ENCODE measurements at regions not wholly inside any gene's neighbourhood (a gene's known extent, or its start where the extent isn't known, plus 50 kb on each side); places are given as distances from the start of the nearest gene placed in this dataset.

DNA sequence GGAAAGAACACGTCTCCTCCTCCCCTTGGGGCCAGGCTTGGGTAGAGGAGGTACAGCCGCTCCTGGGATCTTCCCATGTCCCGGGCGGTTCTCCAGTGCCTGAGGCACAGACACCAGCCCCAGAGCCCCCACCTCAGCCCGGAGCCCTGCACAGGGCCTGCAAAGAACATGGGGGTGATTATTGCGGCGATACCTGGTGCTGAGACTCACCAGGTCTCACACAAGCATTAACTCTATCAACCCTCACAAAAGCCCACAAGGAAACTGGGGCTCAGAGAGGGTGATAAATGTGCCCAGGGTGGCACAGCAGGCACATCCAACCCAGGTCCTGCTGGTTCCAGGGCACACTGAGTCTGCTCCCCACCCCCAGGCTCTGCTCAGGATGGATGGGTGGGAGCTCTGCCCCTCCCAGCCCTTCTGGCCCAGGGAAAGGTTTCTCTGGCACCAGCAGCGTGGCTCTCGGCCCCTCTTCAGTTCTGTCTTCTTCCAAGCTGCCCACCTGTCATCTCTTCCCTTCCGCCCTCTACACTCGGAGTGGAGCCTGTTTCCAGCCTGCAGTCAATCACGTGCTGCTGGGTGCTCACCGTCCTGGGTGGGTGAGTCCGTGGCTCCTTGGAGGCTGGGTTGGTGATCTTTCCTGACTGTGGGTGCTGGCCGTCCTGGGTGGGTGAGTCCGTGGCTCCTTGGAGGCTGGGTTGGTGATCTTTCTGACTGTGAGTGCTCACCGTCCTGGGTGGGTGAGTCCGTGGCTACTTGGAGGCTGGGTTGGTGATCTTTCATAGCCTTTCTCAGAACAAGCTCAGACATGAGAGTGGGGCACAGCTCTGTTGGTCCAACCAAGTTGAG lies 53.6 kb upstream of the AJAP1 start:
- Mint-ChIP-seq H3K4me1 (no peaks in the 10 kb centered on the region), H3K27ac (no peak overlapping the region), H3K4me3 (no peak overlapping the region), H3K36me3 (no peaks in the 10 kb centered on the region), H3K9me3 (no peaks in the 10 kb centered on the region), H3K27me3 (no peaks in the 10 kb centered on the region)
- DNase-seq (no peak), ATAC-seq (ENCODE audit: low read depth) (no peak)
- POLR2A ChIA-PET = no interaction called here

DNA sequence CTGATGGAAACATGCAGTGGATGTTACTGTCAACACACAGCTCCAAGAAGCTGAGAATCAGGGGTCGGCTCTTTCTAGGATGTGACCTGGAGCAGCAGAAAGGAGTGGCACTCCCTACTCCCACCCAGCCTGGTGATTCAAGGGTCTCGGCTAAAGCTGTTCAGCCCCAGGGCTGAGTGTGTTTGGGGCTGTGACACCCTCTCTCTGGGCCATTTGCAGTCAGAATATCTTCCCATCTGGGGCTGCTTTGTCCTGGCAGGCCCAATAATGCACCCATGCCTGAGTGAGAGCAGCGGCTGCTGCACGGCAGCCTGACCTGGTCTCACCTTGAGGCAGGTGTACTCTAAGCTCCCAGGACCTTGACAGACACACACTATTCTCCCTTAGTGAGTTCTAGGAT lies 52.5 kb upstream of the AJAP1 start:
- DNase-seq (no peak), ATAC-seq (ENCODE audit: low read depth) (no peak)
- no peak overlapping the region for H3K27ac Mint-ChIP-seq
- H3K27me3 Mint-ChIP-seq = peaks cover 2% of the 10 kb centered on the region
- no peaks in the 10 kb centered on the region for H3K36me3 Mint-ChIP-seq
- POLR2A ChIA-PET = no interaction called here
- no peaks in the 10 kb centered on the region for H3K4me1 Mint-ChIP-seq
- no peak overlapping the region for H3K4me3 Mint-ChIP-seq
- H3K9me3 Mint-ChIP-seq = no peaks in the 10 kb centered on the region

DNA sequence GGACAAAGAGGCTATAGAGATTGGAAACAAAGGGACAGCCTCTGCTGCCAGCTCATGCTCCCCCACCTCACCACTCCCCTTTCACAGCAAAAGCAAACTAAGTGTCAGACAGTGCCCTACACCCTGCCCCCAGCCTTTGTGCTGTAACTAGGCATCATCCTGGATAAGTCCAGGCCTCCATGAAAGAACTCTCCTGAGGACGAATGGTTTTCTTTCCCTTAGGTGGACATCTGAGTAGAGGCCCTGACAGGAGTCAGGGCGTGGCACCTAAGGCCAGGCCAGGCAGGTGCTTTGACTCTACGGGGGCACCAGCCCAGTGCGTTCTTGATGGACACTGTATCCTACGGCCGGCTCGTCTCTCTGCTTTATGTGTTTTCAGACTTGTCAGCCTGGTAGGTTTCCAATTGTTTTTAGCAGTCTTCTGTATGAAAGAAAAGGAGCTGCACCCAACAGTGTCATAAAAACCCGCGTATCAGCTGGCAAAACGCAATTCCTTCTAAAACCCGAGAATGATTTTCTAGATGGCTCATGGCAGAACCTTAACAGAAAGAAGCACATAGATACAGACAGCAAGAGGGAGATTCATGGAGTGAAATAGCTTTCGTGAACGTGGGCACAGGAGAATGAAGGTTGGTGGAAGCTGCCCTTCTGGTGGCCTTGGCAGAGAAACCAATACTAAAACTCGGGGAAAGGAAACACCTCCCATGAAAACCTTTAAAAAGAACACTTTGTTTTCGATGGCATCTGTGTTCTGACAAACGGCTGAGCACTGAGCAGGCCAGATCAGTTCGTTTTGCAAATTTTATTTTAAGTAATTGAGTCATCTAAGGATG lies 51.7 kb upstream of the AJAP1 start:
- Mint-ChIP-seq H3K4me3 (no peak overlapping the region), H3K27me3 (peaks cover 2% of the 10 kb centered on the region), H3K9me3 (no peaks in the 10 kb centered on the region), H3K4me1 (no peaks in the 10 kb centered on the region), H3K36me3 (no peaks in the 10 kb centered on the region), H3K27ac (no peak overlapping the region)
- ATAC-seq (ENCODE audit: low read depth) (no peak), DNase-seq (no peak)
- POLR2A ChIA-PET = no interaction called here

DNA sequence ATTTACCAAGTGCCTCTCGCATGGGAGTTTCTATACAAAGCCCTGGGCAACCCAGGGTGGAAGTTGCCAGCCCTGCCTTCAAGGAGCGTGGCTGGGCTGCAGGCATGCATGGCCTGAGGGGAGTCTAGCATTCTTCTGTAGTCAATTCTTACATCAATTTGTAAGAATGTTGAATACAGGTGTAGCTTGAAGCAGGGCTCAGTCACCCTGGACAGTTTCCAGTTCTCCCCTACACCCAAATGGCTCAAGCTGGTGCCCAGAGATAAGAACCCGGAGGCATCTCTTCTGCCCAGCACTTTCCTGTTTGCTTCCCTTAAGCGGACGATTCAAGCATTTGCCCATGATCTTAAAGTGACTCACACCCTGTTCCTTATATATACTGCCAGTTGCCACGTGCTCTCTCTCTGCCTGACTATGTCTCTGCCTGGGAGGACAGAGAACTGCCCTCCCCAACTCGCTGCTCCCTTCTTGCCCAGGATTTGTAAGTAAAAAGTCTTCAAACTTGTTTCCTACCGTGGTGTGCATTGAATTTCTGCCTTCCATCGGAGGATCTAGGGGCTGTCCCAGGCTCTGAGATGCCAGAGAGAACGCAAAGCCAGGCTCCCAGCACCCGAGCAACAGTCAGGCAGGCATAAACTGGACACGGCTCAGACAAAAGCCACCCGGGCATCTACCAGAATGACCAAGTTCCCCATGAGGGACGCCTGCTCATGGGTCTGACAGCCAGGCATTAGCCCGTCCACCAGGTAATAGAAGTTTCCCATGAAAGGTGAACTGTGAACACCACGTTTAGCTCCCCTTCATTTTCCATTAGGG lies 50.9 kb upstream of the AJAP1 start:
- peaks cover 2% of the 10 kb centered on the region for H3K9me3 Mint-ChIP-seq
- POLR2A ChIA-PET = no interaction called here
- no peaks in the 10 kb centered on the region for H3K4me1 Mint-ChIP-seq
- ATAC-seq (ENCODE audit: low read depth) = no peak
- H3K4me3 Mint-ChIP-seq = no peak overlapping the region
- no peaks in the 10 kb centered on the region for H3K36me3 Mint-ChIP-seq
- no peak for DNase-seq
- peaks cover 2% of the 10 kb centered on the region for H3K27me3 Mint-ChIP-seq
- H3K27ac Mint-ChIP-seq = no peak overlapping the region

Data from activated naive CD8-positive, alpha-beta T cell treated with anti-CD3 and anti-CD28 coated beads, Interleukin-2, amount 10 ng/mL, durations not matched to agents 7 days and 5 days (primary cell).